ENCODE measurements at regions not wholly inside any gene's neighbourhood (a gene's known extent, or its start where the extent isn't known, plus 50 kb on each side); places are given as distances from the start of the nearest gene placed in this dataset.

DNA sequence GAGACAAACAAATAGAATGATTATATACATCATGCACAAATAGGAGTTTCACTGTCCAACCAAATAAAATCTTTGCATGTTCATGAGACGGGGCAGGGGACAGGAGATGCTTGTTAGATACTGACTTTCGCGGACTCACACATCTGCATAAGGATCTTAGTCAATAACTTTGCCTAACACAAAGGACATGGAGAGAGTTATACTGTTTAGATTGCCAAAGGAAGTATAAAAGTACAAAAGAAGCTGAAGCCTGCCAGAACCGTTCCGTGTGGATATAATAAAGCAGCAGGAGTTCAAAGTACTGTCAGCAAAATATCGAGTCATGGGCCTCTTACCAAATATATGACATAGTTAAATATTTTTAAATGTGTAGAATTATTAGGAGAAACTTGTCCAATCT, 1148.4 kb downstream of the EFNA5 start:
- Histone ChIP-seq H3K4me1 (no peaks in the 10 kb centered on the region), H3K4me3 (no peak overlapping the region), H3K27me3 (no peaks in the 10 kb centered on the region), H3K27ac (no peak overlapping the region), H3K9me3 (no peaks in the 10 kb centered on the region), H3K36me3 (no peaks in the 10 kb centered on the region)
- intact Hi-C loops (cut with DNase I): no loop called here
- no peak for ATAC-seq
- no peak for TF ChIP-seq CTCF (IDR thresholded peaks at IDR 0.05)
- no peak for DNase-seq

GRCh38 chr5:106521701-106522100, 1149.0 kb downstream of the EFNA5 start:
- intact Hi-C loops (cut with DNase I): no loop called here

GRCh38 chr5:106510321-106510720, 1160.4 kb downstream of the EFNA5 start:
- H3K27me3 ChIP-seq: no peaks in the 10 kb centered on the region
- H3K4me3 ChIP-seq: no peak overlapping the region
- H3K4me1 ChIP-seq: no peaks in the 10 kb centered on the region
- no peaks in the 10 kb centered on the region for H3K36me3 ChIP-seq
- DNase-seq (no peak), ATAC-seq (no peak)
- no peaks in the 10 kb centered on the region for H3K9me3 ChIP-seq
- intact Hi-C loops (cut with DNase I): no loop called here
- no peak overlapping the region for H3K27ac ChIP-seq
- TF ChIP-seq CTCF (IDR thresholded peaks at IDR 0.05): no peak

More at GRCh38 chr5:106521701-106522100, 1149.0 kb downstream of the EFNA5 start:
- H3K9me3 ChIP-seq: no peaks in the 10 kb centered on the region
- H3K4me1 ChIP-seq: no peaks in the 10 kb centered on the region
- H3K4me3 ChIP-seq: no peak overlapping the region
- no peaks in the 10 kb centered on the region for H3K27me3 ChIP-seq
- H3K27ac ChIP-seq: no peak overlapping the region
- no peak for ATAC-seq
- TF ChIP-seq CTCF (IDR thresholded peaks at IDR 0.05): no peak
- no peaks in the 10 kb centered on the region for H3K36me3 ChIP-seq
- DNase-seq: no peak

- Histone ChIP-seq H3K27me3 (no peaks in the 10 kb centered on the region), H3K9me3 (no peaks in the 10 kb centered on the region), H3K4me3 (no peak overlapping the region), H3K27ac (no peak overlapping the region), H3K36me3 (no peaks in the 10 kb centered on the region), H3K4me1 (no peaks in the 10 kb centered on the region)
- no peak for ATAC-seq
- DNase-seq: no peak
- TF ChIP-seq CTCF (IDR thresholded peaks at IDR 0.05): no peak
- intact Hi-C loops (cut with DNase I): no loop called here
Measured at GRCh38 chr5:106508894-106509293, 1161.8 kb downstream of the EFNA5 start.

- H3K36me3 ChIP-seq: no peaks in the 10 kb centered on the region
- H3K9me3 ChIP-seq: no peaks in the 10 kb centered on the region
- H3K4me3 ChIP-seq: no peak overlapping the region
- H3K27ac ChIP-seq: no peak overlapping the region
- no peak for ATAC-seq
- no peaks in the 10 kb centered on the region for H3K4me1 ChIP-seq
- intact Hi-C loops (cut with DNase I): no loop called here
- no peak for TF ChIP-seq CTCF (IDR thresholded peaks at IDR 0.05)
- no peaks in the 10 kb centered on the region for H3K27me3 ChIP-seq
- DNase-seq: no peak
Measured at GRCh38 chr5:106493910-106494309, 1176.8 kb downstream of the EFNA5 start.

DNA sequence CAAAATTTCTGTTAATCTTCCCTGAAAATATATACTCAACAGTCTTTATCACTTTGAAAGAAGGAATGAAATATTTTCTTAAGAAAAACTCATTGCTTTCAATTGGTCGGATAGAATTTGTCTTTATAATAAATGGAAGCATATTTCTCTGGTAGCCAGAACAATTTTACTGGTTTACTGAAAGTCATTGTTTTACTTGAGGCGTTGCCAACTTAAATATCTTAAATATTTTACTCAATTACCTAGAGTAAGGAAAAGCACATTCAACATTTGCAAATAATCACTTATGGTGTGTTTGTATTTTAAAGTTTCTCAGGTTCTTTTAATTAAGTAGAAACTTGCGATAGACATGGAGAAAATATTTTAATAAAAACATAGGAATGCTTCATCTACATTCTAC, 1181.7 kb downstream of the EFNA5 start:
- no peak for TF ChIP-seq CTCF (IDR thresholded peaks at IDR 0.05)
- Histone ChIP-seq H3K27me3 (no peaks in the 10 kb centered on the region), H3K4me1 (no peaks in the 10 kb centered on the region), H3K36me3 (no peaks in the 10 kb centered on the region), H3K27ac (no peak overlapping the region), H3K4me3 (no peak overlapping the region), H3K9me3 (no peaks in the 10 kb centered on the region)
- no peak for ATAC-seq
- intact Hi-C loops (cut with DNase I): no loop called here
- DNase-seq: no peak
